Naive thymus-derived CD4-positive, alpha-beta T cell (primary cell): ENCODE measurements at regions not wholly inside any gene's neighbourhood (a gene's known extent, or its start where the extent isn't known, plus 50 kb on each side); places are given as distances from the start of the nearest gene placed in this dataset.
"Not testable (repeated sequence)": the region's sequence is repeated elsewhere in the genome, so short reads cannot be mapped to it uniquely, and the experiment has no call there.

Experiments used
- ATAC-seq: fragments of 150-1000 bp; cut with Tn5 transposase; 2 replicates; pipeline ENCODE4 v1.10.0; 2021; ENCODE audit warnings: mild to moderate bottlenecking, moderate library complexity
- CTCF ChIA-PET: fragments of 350-600 bp; sonication (Branson Sonifier 250); formaldehyde crosslinking; loops from one replicate; lab custom pipeline; 2021; ENCODE audit warnings: antibody characterized with exemption; lab: Charles Lee
- POLR2A ChIA-PET: fragments of 350-600 bp; sonication (Branson Sonifier 250); formaldehyde crosslinking; loops from one replicate; lab custom pipeline; 2021; ENCODE audit warnings: antibody characterized with exemption, inconsistent platforms; lab: Charles Lee
- DNase-seq, 9 donors: peaks; one replicate each; pipeline versions ENCODE4 v3.0.0 to v3.0.0-alpha.2; 2020 to 2022; ENCODE audit warnings: mixed read lengths in 1 of 9
- H3K27ac ChIP-seq: one replicate; pipeline ENCODE4 v1.7.0; 2013; ENCODE audit warnings: mild to moderate bottlenecking, low read depth, low read length, moderate library complexity
- H3K27me3 ChIP-seq, 2 donors: one replicate each; pipeline ENCODE4 v1.7.0; 2013; ENCODE audit warnings: low read length in 2 of 2, mild to moderate bottlenecking in 2 of 2, moderate library complexity in 2 of 2; ENCODE audit not compliant: control insufficient read depth in 2 of 2, insufficient read depth in 2 of 2
- H3K36me3 ChIP-seq, 3 experiments: 1 replicate in 2 of 3; 2 replicates in 1 of 3; pipeline ENCODE4 v1.7.0; 2013; ENCODE audit warnings: low read length in 3 of 3, mild to moderate bottlenecking in 3 of 3, moderate library complexity in 1 of 3; ENCODE audit not compliant: insufficient read depth in 3 of 3, control insufficient read depth in 2 of 3
- H3K4me1 ChIP-seq, 2 donors: one replicate each; pipeline ENCODE4 v1.7.0; 2013; ENCODE audit warnings: low read length in 2 of 2, mild to moderate bottlenecking in 2 of 2, moderate library complexity in 1 of 2; ENCODE audit not compliant: control insufficient read depth in 2 of 2, insufficient read depth in 2 of 2
- H3K4me3 ChIP-seq: 2 replicates; pipeline ENCODE4 v1.7.0; 2013; ENCODE audit warnings: mild to moderate bottlenecking, low read length
- H3K9me3 ChIP-seq, 3 experiments: 1 replicate in 2 of 3; 2 replicates in 1 of 3; pipeline ENCODE4 v1.7.0; 2013; ENCODE audit warnings: low read length in 3 of 3; ENCODE audit not compliant: control insufficient read depth in 2 of 3
- H3K27ac Mint-ChIP-seq, 9 donors: one replicate each; pipeline ENCODE4 v1.8.0; 2020 to 2022; ENCODE audit warnings: mixed read lengths in 9 of 9, mild to moderate bottlenecking in 8 of 9, moderate library complexity in 5 of 9, inconsistent platforms in 2 of 9
- H3K27me3 Mint-ChIP-seq, 5 donors: one replicate each; pipeline ENCODE4 v1.8.0; 2021 to 2022; ENCODE audit warnings: mixed read lengths in 5 of 5, mild to moderate bottlenecking in 1 of 5
- H3K36me3 Mint-ChIP-seq, 5 donors: one replicate each; pipeline ENCODE4 v1.8.0; 2020 to 2022; ENCODE audit warnings: mixed read lengths in 5 of 5, mild to moderate bottlenecking in 3 of 5, inconsistent platforms in 1 of 5
- H3K4me1 Mint-ChIP-seq, 7 donors: one replicate each; pipeline ENCODE4 v1.8.0; 2020 to 2022; ENCODE audit warnings: mixed read lengths in 7 of 7, mild to moderate bottlenecking in 3 of 7, inconsistent platforms in 1 of 7
- H3K4me3 Mint-ChIP-seq, 10 donors: one replicate each; pipeline ENCODE4 v1.8.0; 2020 to 2022; ENCODE audit warnings: mild to moderate bottlenecking in 10 of 10, mixed read lengths in 10 of 10, moderate library complexity in 6 of 10, inconsistent platforms in 2 of 10
- H3K9me3 Mint-ChIP-seq, 11 donors: one replicate each; pipeline ENCODE4 v1.8.0; 2020 to 2022; ENCODE audit warnings: mixed read lengths in 11 of 11, mild to moderate bottlenecking in 4 of 11, inconsistent platforms in 1 of 11, moderate library complexity in 1 of 11
- intact Hi-C, 2 donors: fragments of 100-400 bp; cut with micrococcal nuclease; formaldehyde crosslinking; loops; one replicate each; pipeline ENCODE4 v1.15.1; 2023

- no peak for ATAC-seq
- H3K36me3 Mint-ChIP-seq: peaks cover 0 to 25% (median 5%) of the 10 kb centered on the region in 5 donors
- no peak overlapping the region for H3K27ac Mint-ChIP-seq
- Histone ChIP-seq H3K4me3 (no peak overlapping the region), H3K36me3 (no peaks in the 10 kb centered on the region), H3K27ac (no peak overlapping the region), H3K9me3 (no peaks in the 10 kb centered on the region), H3K4me1 (no peaks in the 10 kb centered on the region), H3K27me3 (no peaks in the 10 kb centered on the region)
- no peaks in the 10 kb centered on the region for H3K27me3 Mint-ChIP-seq
- intact Hi-C loops: loop anchor here in 1 of 2 donors (10.0 kb wide), 1 partner anchor 65 kb away; no protein-coding TSS in a partner anchor
- DNase-seq: no peak
- ChIA-PET CTCF (no interaction called here), POLR2A (no interaction called here)
- H3K9me3 Mint-ChIP-seq: no peaks in the 10 kb centered on the region
- H3K4me3 Mint-ChIP-seq: no peak overlapping the region
- peaks cover 0 to 5% (median 0%) of the 10 kb centered on the region in 7 donors for H3K4me1 Mint-ChIP-seq
These were observed 228.5 kb downstream of the TM9SF2 start for GRCh38 chr13:99729745-99730144.

GRCh38 chr13:99727651-99728050 is 226.4 kb downstream of the TM9SF2 start:
- intact Hi-C loops: loop anchor here in 1 of 2 donors (10.0 kb wide), 1 partner anchor 63 kb away; no protein-coding TSS in a partner anchor
- ATAC-seq, H3K4me1 Mint-ChIP-seq, H3K4me3 ChIP-seq, H3K9me3 ChIP-seq, H3K27ac Mint-ChIP-seq, H3K27me3 Mint-ChIP-seq, H3K4me3 Mint-ChIP-seq, CTCF ChIA-PET, H3K27me3 ChIP-seq, H3K4me1 ChIP-seq, DNase-seq, POLR2A ChIA-PET, H3K36me3 ChIP-seq, H3K27ac ChIP-seq, H3K9me3 Mint-ChIP-seq: not testable (repeated sequence)
- peaks cover 0 to 45% (median 15%) of the 10 kb centered on the region in 5 donors for H3K36me3 Mint-ChIP-seq

- Mint-ChIP-seq H3K36me3 (peaks cover 0 to 51% (median 17%) of the 10 kb centered on the region in 5 donors), H3K27me3 (no peaks in the 10 kb centered on the region), H3K27ac (no peak overlapping the region), H3K9me3 (no peaks in the 10 kb centered on the region), H3K4me1 (peaks cover 0 to 9% (median 0%) of the 10 kb centered on the region in 7 donors), H3K4me3 (no peak overlapping the region)
- no peaks in the 10 kb centered on the region for H3K36me3 ChIP-seq
- ChIA-PET CTCF (no interaction called here), POLR2A (no interaction called here)
- no peak for ATAC-seq
- H3K4me3 ChIP-seq: no peak overlapping the region
- intact Hi-C loops: loop anchor here in 1 of 2 donors (10.0 kb wide), 1 partner anchor 62 kb away; no protein-coding TSS in a partner anchor
- no peaks in the 10 kb centered on the region for H3K4me1 ChIP-seq
- no peak for DNase-seq
- no peak overlapping the region for H3K27ac ChIP-seq
- H3K9me3 ChIP-seq: no peaks in the 10 kb centered on the region
- no peaks in the 10 kb centered on the region for H3K27me3 ChIP-seq
These were observed 225.1 kb downstream of the TM9SF2 start for GRCh38 chr13:99726282-99726894.

- DNase-seq (no peak), ATAC-seq (no peak)
- H3K4me3 ChIP-seq: no peak overlapping the region
- H3K27me3 ChIP-seq: no peaks in the 10 kb centered on the region
- H3K27ac Mint-ChIP-seq: no peak overlapping the region
- H3K4me3 Mint-ChIP-seq: no peak overlapping the region
- H3K36me3 ChIP-seq: no peaks in the 10 kb centered on the region
- no peaks in the 10 kb centered on the region for H3K4me1 ChIP-seq
- peaks cover 0 to 9% (median 0%) of the 10 kb centered on the region in 7 donors for H3K4me1 Mint-ChIP-seq
- ChIA-PET CTCF (no interaction called here), POLR2A (no interaction called here)
- no peak overlapping the region for H3K27ac ChIP-seq
- no peaks in the 10 kb centered on the region for H3K9me3 ChIP-seq
- intact Hi-C loops: loop anchor here in 1 of 2 donors (10.0 kb wide), 1 partner anchor 61 kb away; no protein-coding TSS in a partner anchor
- H3K36me3 Mint-ChIP-seq: peaks cover 0 to 51% (median 19%) of the 10 kb centered on the region in 5 donors
- no peaks in the 10 kb centered on the region for H3K27me3 Mint-ChIP-seq
- H3K9me3 Mint-ChIP-seq: no peaks in the 10 kb centered on the region
These were observed 224.4 kb downstream of the TM9SF2 start for GRCh38 chr13:99725644-99726043.

GRCh38 chr13:99724633-99725517 is 223.6 kb downstream of the TM9SF2 start:
- Histone ChIP-seq H3K9me3 (no peaks in the 10 kb centered on the region), H3K36me3 (no peaks in the 10 kb centered on the region), H3K4me3 (no peak overlapping the region), H3K27me3 (no peaks in the 10 kb centered on the region), H3K4me1 (no peaks in the 10 kb centered on the region), H3K27ac (no peak overlapping the region)
- no peaks in the 10 kb centered on the region for H3K9me3 Mint-ChIP-seq
- no peak overlapping the region for H3K27ac Mint-ChIP-seq
- ATAC-seq (no peak), DNase-seq (no peak)
- intact Hi-C loops: loop anchor here in 1 of 2 donors (10.0 kb wide), 1 partner anchor 60 kb away; no protein-coding TSS in a partner anchor
- H3K4me1 Mint-ChIP-seq: peaks cover 0 to 9% (median 0%) of the 10 kb centered on the region in 7 donors
- CTCF ChIA-PET: no interaction called here
- no peak overlapping the region for H3K4me3 Mint-ChIP-seq
- peaks cover 0 to 51% (median 20%) of the 10 kb centered on the region in 5 donors for H3K36me3 Mint-ChIP-seq
- H3K27me3 Mint-ChIP-seq: no peaks in the 10 kb centered on the region
- POLR2A ChIA-PET: no interaction called here

GRCh38 chr13:99723878-99724277 is 222.6 kb downstream of the TM9SF2 start:
- no peak overlapping the region for H3K4me3 Mint-ChIP-seq
- peaks cover 0 to 46% (median 17%) of the 10 kb centered on the region in 5 donors for H3K36me3 Mint-ChIP-seq
- Histone ChIP-seq H3K36me3 (no peaks in the 10 kb centered on the region), H3K9me3 (no peaks in the 10 kb centered on the region), H3K27me3 (no peaks in the 10 kb centered on the region), H3K27ac (no peak overlapping the region), H3K4me1 (no peaks in the 10 kb centered on the region), H3K4me3 (no peak overlapping the region)
- ChIA-PET POLR2A (no interaction called here), CTCF (no interaction called here)
- intact Hi-C loops: loop anchor here in 1 of 2 donors (10.0 kb wide), 1 partner anchor 59 kb away; no protein-coding TSS in a partner anchor
- no peak overlapping the region for H3K27ac Mint-ChIP-seq
- ATAC-seq (no peak), DNase-seq (no peak)
- no peaks in the 10 kb centered on the region for H3K9me3 Mint-ChIP-seq
- H3K4me1 Mint-ChIP-seq: peaks cover 0 to 9% (median 0%) of the 10 kb centered on the region in 7 donors
- no peaks in the 10 kb centered on the region for H3K27me3 Mint-ChIP-seq
